ENCODE measurements at regions not wholly inside any gene's neighbourhood (a gene's known extent, or its start where the extent isn't known, plus 50 kb on each side); places are given as distances from the start of the nearest gene placed in this dataset.
A peak's percentile ranks its signal among the peaks of the same experiment; 100 is the strongest.
"Not testable (repeated sequence)": the region's sequence is repeated elsewhere in the genome, so short reads cannot be mapped to it uniquely, and the experiment has no call there.

GRCh38 chr12:91672130-91672529 lies 473.5 kb downstream of the BTG1 start:
- no peak for DNase-seq (ENCODE audit: low read depth in 2 of 2)

GRCh38 chr12:91667694-91668093 lies 478.0 kb downstream of the BTG1 start:
- no peak for DNase-seq (ENCODE audit: low read depth in 2 of 2)

- DNase-seq (ENCODE audit: low read depth in 2 of 2), result no peak
Observed at GRCh38 chr12:91663744-91664143, 481.1 kb upstream of the DCN start.

- no peak for DNase-seq (ENCODE audit: low read depth in 2 of 2)
Observed at GRCh38 chr12:91663310-91663709, 480.7 kb upstream of the DCN start.

- no peak for DNase-seq (ENCODE audit: low read depth in 2 of 2)
Observed at GRCh38 chr12:91662021-91662420, 479.4 kb upstream of the DCN start.

- DNase-seq (ENCODE audit: low read depth in 2 of 2), result no peak
Observed at GRCh38 chr12:91657032-91657431, 474.4 kb upstream of the DCN start.

GRCh38 chr12:91655966-91656365 lies 473.3 kb upstream of the DCN start:
- no peak for DNase-seq (ENCODE audit: low read depth in 2 of 2)

- DNase-seq (ENCODE audit: low read depth in 2 of 2), result no peak
Observed at GRCh38 chr12:91654087-91654486, 471.5 kb upstream of the DCN start.

GRCh38 chr12:91651728-91652127 lies 469.1 kb upstream of the DCN start:
- DNase-seq (ENCODE audit: low read depth in 2 of 2), result no peak

- DNase-seq (ENCODE audit: low read depth in 2 of 2), result no peak
Observed at GRCh38 chr12:91643763-91644162, 461.1 kb upstream of the DCN start.

- DNase-seq (ENCODE audit: low read depth in 2 of 2), result no peak
Observed at GRCh38 chr12:91640021-91640420, 457.4 kb upstream of the DCN start.

GRCh38 chr12:91639327-91639726 lies 456.7 kb upstream of the DCN start:
- DNase-seq (ENCODE audit: low read depth in 2 of 2), result no peak

- DNase-seq (ENCODE audit: low read depth in 2 of 2), result no peak
Observed at GRCh38 chr12:91637789-91638624, 455.4 kb upstream of the DCN start.

GRCh38 chr12:91636721-91637120 lies 454.1 kb upstream of the DCN start:
- no peak for DNase-seq (ENCODE audit: low read depth in 2 of 2)

GRCh38 chr12:91634386-91634713 lies 451.7 kb upstream of the DCN start:
- not testable (repeated sequence) for DNase-seq (ENCODE audit: low read depth in 2 of 2)

GRCh38 chr12:91633734-91634357 lies 451.2 kb upstream of the DCN start:
- no peak for DNase-seq (ENCODE audit: low read depth in 2 of 2)

- no peak for DNase-seq (ENCODE audit: low read depth in 2 of 2)
Observed at GRCh38 chr12:91633206-91633605, 450.6 kb upstream of the DCN start.

GRCh38 chr12:91632042-91632786 lies 449.6 kb upstream of the DCN start:
- DNase-seq (ENCODE audit: low read depth in 2 of 2), result no peak

- DNase-seq (ENCODE audit: low read depth in 2 of 2), result no peak
Observed at GRCh38 chr12:91630596-91631293, 448.1 kb upstream of the DCN start.

- DNase-seq (ENCODE audit: low read depth in 2 of 2), result no peak
Observed at GRCh38 chr12:91630083-91630482, 447.5 kb upstream of the DCN start.

GRCh38 chr12:91629440-91629839 lies 446.8 kb upstream of the DCN start:
- no peak for DNase-seq (ENCODE audit: low read depth in 2 of 2)

- peak in 1 of 2 experiments; percentile 3 for DNase-seq (ENCODE audit: low read depth in 2 of 2)
Observed at GRCh38 chr12:91628656-91629055, 446.0 kb upstream of the DCN start.
